Activated CD8-positive, alpha-beta memory T cell treated with anti-CD3 and anti-CD28 coated beads for 48 hours (primary cell): ENCODE measurements at regions not wholly inside any gene's neighbourhood (a gene's known extent, or its start where the extent isn't known, plus 50 kb on each side); places are given as distances from the start of the nearest gene placed in this dataset.
"Not testable (repeated sequence)": the region's sequence is repeated elsewhere in the genome, so short reads cannot be mapped to it uniquely, and the experiment has no call there.

Experiments
- DNase-seq, 3 experiments: peaks; one replicate each; pipeline ENCODE4 v3.0.0-alpha.2; 2020; ENCODE audit warnings: low read depth in 2 of 3, low spot score in 2 of 3

- DNase-seq = no peak
Observed at GRCh38 chr5:165028356-165028755, 1522.9 kb downstream of the MAT2B start.

- no peak for DNase-seq
Observed at GRCh38 chr5:165029099-165029870, 1523.9 kb downstream of the MAT2B start.

- DNase-seq = no peak
Observed at GRCh38 chr5:165030971-165031370, 1525.6 kb downstream of the MAT2B start.

GRCh38 chr5:165031371-165031770, 1526.0 kb downstream of the MAT2B start:
- DNase-seq = no peak

GRCh38 chr5:165035520-165035919, 1530.1 kb downstream of the MAT2B start:
- DNase-seq = no peak

- no peak for DNase-seq
Observed at GRCh38 chr5:165039748-165040147, 1534.3 kb downstream of the MAT2B start.

GRCh38 chr5:165045941-165046340, 1540.5 kb downstream of the MAT2B start:
- not testable (repeated sequence) for DNase-seq

- DNase-seq = no peak
Observed at GRCh38 chr5:165055476-165055875, 1550.1 kb downstream of the MAT2B start.

GRCh38 chr5:165057145-165057544, 1551.7 kb downstream of the MAT2B start:
- DNase-seq = no peak

GRCh38 chr5:165066751-165067385, 1561.4 kb downstream of the MAT2B start:
- DNase-seq = no peak

GRCh38 chr5:165076686-165077085, 1571.3 kb downstream of the MAT2B start:
- DNase-seq = no peak

GRCh38 chr5:165079389-165079788, 1574.0 kb downstream of the MAT2B start:
- DNase-seq = no peak

GRCh38 chr5:165083394-165083793, 1578.0 kb downstream of the MAT2B start:
- DNase-seq = no peak

- no peak for DNase-seq
Observed at GRCh38 chr5:165086465-165086864, 1581.0 kb downstream of the MAT2B start.

GRCh38 chr5:165094782-165095181, 1589.4 kb downstream of the MAT2B start:
- DNase-seq = no peak

GRCh38 chr5:165101709-165102108, 1596.3 kb downstream of the MAT2B start:
- DNase-seq = no peak

GRCh38 chr5:165104611-165105010, 1599.2 kb downstream of the MAT2B start:
- DNase-seq = no peak

GRCh38 chr5:165108809-165109208, 1603.4 kb downstream of the MAT2B start:
- DNase-seq = no peak

GRCh38 chr5:165119175-165119574, 1613.8 kb downstream of the MAT2B start:
- no peak for DNase-seq

- DNase-seq = no peak
Observed at GRCh38 chr5:165126598-165126997, 1621.2 kb downstream of the MAT2B start.

- DNase-seq = no peak
Observed at GRCh38 chr5:165127941-165128340, 1622.5 kb downstream of the MAT2B start.

GRCh38 chr5:165130656-165131055, 1625.2 kb downstream of the MAT2B start:
- no peak for DNase-seq

- DNase-seq = no peak
Observed at GRCh38 chr5:165134155-165134554, 1628.7 kb downstream of the MAT2B start.
